Left lung (tissue), 4 donors: ENCODE measurements at regions not wholly inside any gene's neighbourhood (a gene's known extent, or its start where the extent isn't known, plus 50 kb on each side); places are given as distances from the start of the nearest gene placed in this dataset.

Source experiments
- ATAC-seq: fragments of 200-7000 bp; cut with Tn5 transposase; one replicate; pipeline ENCODE4 v1.9.1; 2020; ENCODE audit warnings: moderate library complexity
- DNase-seq, 4 donors: peaks; one replicate each; pipeline ENCODE4 v3.0.0-alpha.2; 2013 to 2020
- H3K27ac ChIP-seq, 2 donors: fragments of 200-600 bp; sonication (generic) in 1 of 2; one replicate each; pipeline versions ENCODE4 v1.5.0 to v1.8.0; 2020 to 2021
- H3K27me3 ChIP-seq, 2 donors: fragments of 200-600 bp; sonication (generic) in 1 of 2; one replicate each; pipeline versions ENCODE4 v1.5.0 to v1.8.0; 2020 to 2021
- H3K36me3 ChIP-seq, 2 donors: fragments of 200-600 bp; sonication (generic) in 1 of 2; one replicate each; pipeline versions ENCODE4 v1.5.0 to v1.8.0; 2020 to 2021
- H3K4me1 ChIP-seq, 2 donors: fragments of 200-600 bp; one replicate each; pipeline ENCODE4 v1.8.0; 2021
- H3K4me3 ChIP-seq, 2 donors: fragments of 200-600 bp; sonication (generic) in 1 of 2; one replicate each; pipeline versions ENCODE4 v1.5.0 to v1.8.0; 2020 to 2021; ENCODE audit warnings: mild to moderate bottlenecking in 1 of 2
- H3K9me3 ChIP-seq, 2 donors: fragments of 200-600 bp; sonication (generic) in 1 of 2; one replicate each; pipeline versions ENCODE4 v1.5.0 to v1.8.0; 2020 to 2021
- intact Hi-C, 2 donors: fragments of 100-400 bp; cut with DNase I; formaldehyde crosslinking; loops; one replicate each; pipeline versions ENCODE4 v1.11.2 to v1.14.2; 2022
- TF ChIP-seq, protein P1 (sequence below), 2 donors: fragments of 200-600 bp; sonication (generic) in 1 of 2; IDR thresholded peaks; one replicate each; pipeline versions ENCODE4 v1.5.0 to v1.8.0; 2021; ENCODE audit warnings: antibody characterized with exemption in 2 of 2
- donor health status: DM: no; HTN: yes; CAD: no.
- donor health status: DM: no; HTN: no; CAD: no.

- Histone ChIP-seq H3K4me1 (no peaks in the 10 kb centered on the region), H3K9me3 (peaks cover 0 to 5% of the 10 kb centered on the region in 2 donors), H3K4me3 (no peak overlapping the region), H3K27me3 (no peaks in the 10 kb centered on the region), H3K27ac (no peak overlapping the region), H3K36me3 (no peaks in the 10 kb centered on the region)
- intact Hi-C loops: no loop called here
- TF ChIP-seq, protein P1, sequence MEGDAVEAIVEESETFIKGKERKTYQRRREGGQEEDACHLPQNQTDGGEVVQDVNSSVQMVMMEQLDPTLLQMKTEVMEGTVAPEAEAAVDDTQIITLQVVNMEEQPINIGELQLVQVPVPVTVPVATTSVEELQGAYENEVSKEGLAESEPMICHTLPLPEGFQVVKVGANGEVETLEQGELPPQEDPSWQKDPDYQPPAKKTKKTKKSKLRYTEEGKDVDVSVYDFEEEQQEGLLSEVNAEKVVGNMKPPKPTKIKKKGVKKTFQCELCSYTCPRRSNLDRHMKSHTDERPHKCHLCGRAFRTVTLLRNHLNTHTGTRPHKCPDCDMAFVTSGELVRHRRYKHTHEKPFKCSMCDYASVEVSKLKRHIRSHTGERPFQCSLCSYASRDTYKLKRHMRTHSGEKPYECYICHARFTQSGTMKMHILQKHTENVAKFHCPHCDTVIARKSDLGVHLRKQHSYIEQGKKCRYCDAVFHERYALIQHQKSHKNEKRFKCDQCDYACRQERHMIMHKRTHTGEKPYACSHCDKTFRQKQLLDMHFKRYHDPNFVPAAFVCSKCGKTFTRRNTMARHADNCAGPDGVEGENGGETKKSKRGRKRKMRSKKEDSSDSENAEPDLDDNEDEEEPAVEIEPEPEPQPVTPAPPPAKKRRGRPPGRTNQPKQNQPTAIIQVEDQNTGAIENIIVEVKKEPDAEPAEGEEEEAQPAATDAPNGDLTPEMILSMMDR (IDR thresholded peaks at IDR 0.05): no peak
- peak; percentile 51 for ATAC-seq
- peak in 3 of 4 donors; percentile 13 to 34 (median 27) for DNase-seq
Observed at GRCh38 chr5:158553195-158553961, 546.3 kb downstream of the EBF1 start.

GRCh38 chr5:158552241-158552640 is 547.5 kb downstream of the EBF1 start:
- H3K9me3 ChIP-seq: peaks cover 0 to 7% of the 10 kb centered on the region in 2 donors
- H3K4me1 ChIP-seq: no peaks in the 10 kb centered on the region
- no peak overlapping the region for H3K4me3 ChIP-seq
- no peaks in the 10 kb centered on the region for H3K36me3 ChIP-seq
- no peak for DNase-seq
- intact Hi-C loops: no loop called here
- H3K27me3 ChIP-seq: no peaks in the 10 kb centered on the region
- TF ChIP-seq, protein P1 (IDR thresholded peaks at IDR 0.05): no peak
- no peak for ATAC-seq
- no peak overlapping the region for H3K27ac ChIP-seq

- no peaks in the 10 kb centered on the region for H3K4me1 ChIP-seq
- ATAC-seq (no peak), DNase-seq (no peak)
- intact Hi-C loops: no loop called here
- H3K36me3 ChIP-seq: no peaks in the 10 kb centered on the region
- H3K27ac ChIP-seq: no peak overlapping the region
- no peak overlapping the region for H3K4me3 ChIP-seq
- TF ChIP-seq, protein P1 (IDR thresholded peaks at IDR 0.05): no peak
- peaks cover 0 to 7% of the 10 kb centered on the region in 2 donors for H3K9me3 ChIP-seq
- H3K27me3 ChIP-seq: no peaks in the 10 kb centered on the region
Observed at GRCh38 chr5:158549311-158549710, 550.4 kb downstream of the EBF1 start.

DNA sequence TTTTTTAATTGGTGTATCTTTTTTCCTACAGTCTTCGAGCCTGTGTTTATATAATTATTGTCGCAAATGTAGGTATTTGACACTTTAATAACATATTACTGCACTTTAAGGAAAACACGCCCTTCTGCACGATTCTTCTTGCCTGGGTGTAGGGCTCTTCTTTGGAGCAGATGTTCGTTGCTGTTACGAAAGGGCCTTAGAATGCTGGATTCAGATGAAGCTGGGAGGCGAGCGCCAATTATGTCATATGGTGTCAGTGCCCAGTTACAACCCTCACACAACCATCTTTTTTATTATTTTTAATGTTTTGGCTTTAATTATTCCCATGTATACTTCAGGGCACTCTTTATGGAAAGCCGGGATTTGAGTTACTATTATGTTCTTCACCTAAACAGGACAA is 553.0 kb downstream of the EBF1 start:
- no peaks in the 10 kb centered on the region for H3K27me3 ChIP-seq
- H3K9me3 ChIP-seq: peaks cover 0 to 7% of the 10 kb centered on the region in 2 donors
- H3K4me3 ChIP-seq: no peak overlapping the region
- TF ChIP-seq, protein P1 (IDR thresholded peaks at IDR 0.05): no peak
- no peak overlapping the region for H3K27ac ChIP-seq
- H3K4me1 ChIP-seq: no peaks in the 10 kb centered on the region
- DNase-seq (no peak), ATAC-seq (no peak)
- H3K36me3 ChIP-seq: no peaks in the 10 kb centered on the region
- intact Hi-C loops: no loop called here

- Histone ChIP-seq H3K4me1 (no peaks in the 10 kb centered on the region), H3K9me3 (peaks cover 0 to 7% of the 10 kb centered on the region in 2 donors), H3K36me3 (no peaks in the 10 kb centered on the region), H3K27me3 (no peaks in the 10 kb centered on the region), H3K4me3 (no peak overlapping the region), H3K27ac (no peak overlapping the region)
- TF ChIP-seq, protein P1 (IDR thresholded peaks at IDR 0.05): no peak
- no peak for DNase-seq
- intact Hi-C loops: no loop called here
- ATAC-seq: no peak
Observed at GRCh38 chr5:158545949-158546530, 553.7 kb downstream of the EBF1 start.
